ENCODE measurements at regions not wholly inside any gene's neighbourhood (a gene's known extent, or its start where the extent isn't known, plus 50 kb on each side); places are given as distances from the start of the nearest gene placed in this dataset.

GRCh38 chr18:70499218-70499691, 210.4 kb downstream of the SOCS6 start (continued):
- TF ChIP-seq ATF3 (CRISPR knock-in tag; conservative IDR thresholded peaks at IDR 0.05) = no peak
- TF ChIP-seq FOXP1 (CRISPR knock-in tag; IDR thresholded peaks at IDR 0.05; ENCODE audit: borderline replicate concordance) = no peak
- no peak for TF ChIP-seq ARID4B (CRISPR knock-in tag; IDR thresholded peaks at IDR 0.05; ENCODE audit: borderline replicate concordance)
- no peak for TF ChIP-seq CDX4 (CRISPR knock-in tag; IDR thresholded peaks at IDR 0.05; ENCODE audit: borderline replicate concordance)
- TF ChIP-seq ZNF416 (CRISPR knock-in tag; IDR thresholded peaks at IDR 0.05) = no peak

GRCh38 chr18:70496353-70497294, 207.8 kb downstream of the SOCS6 start:
- ATAC-seq = no peak
- CTCF ChIA-PET = interaction anchor here (0.6 kb wide), 1 partner anchor 1027 kb away, joined by 3 read pairs; no protein-coding TSS in a partner anchor
- no peak for DNase-seq (ENCODE audit: low spot score)
- H3K27me3 Mint-ChIP-seq (ENCODE audit: low read depth) = no peaks in the 10 kb centered on the region; the same call in 1 of the 2 replicates
- H3K27ac Mint-ChIP-seq = no peak overlapping the region
- no peaks in the 10 kb centered on the region for H3K4me1 Mint-ChIP-seq
- H3K36me3 Mint-ChIP-seq = peaks cover 13% of the 10 kb centered on the region
- H3K4me3 Mint-ChIP-seq = no peak overlapping the region
- POLR2A ChIA-PET = no interaction called here
- peaks cover 41% of the 10 kb centered on the region for H3K9me3 Mint-ChIP-seq
- TF ChIP-seq CDX4 (CRISPR knock-in tag; IDR thresholded peaks at IDR 0.05; ENCODE audit: borderline replicate concordance) (no peak), KAT7 (CRISPR knock-in tag; IDR thresholded peaks at IDR 0.05; ENCODE audit: borderline replicate concordance) (no peak), ZNF512 (CRISPR knock-in tag; IDR thresholded peaks at IDR 0.05; ENCODE audit: borderline replicate concordance) (no peak), ZNF219 (CRISPR knock-in tag; IDR thresholded peaks at IDR 0.05; ENCODE audit: borderline replicate concordance) (no peak), SMAD4 (CRISPR knock-in tag; IDR thresholded peaks at IDR 0.05) (no peak), CREM (CRISPR knock-in tag; IDR thresholded peaks at IDR 0.05) (no peak), TEAD4 (CRISPR knock-in tag; IDR thresholded peaks at IDR 0.05) (no peak), ZNF317 (CRISPR knock-in tag; IDR thresholded peaks at IDR 0.05; ENCODE audit: borderline replicate concordance, low read depth) (no peak), MXD4 (CRISPR knock-in tag; IDR thresholded peaks at IDR 0.05; ENCODE audit: borderline replicate concordance) (no peak), ZNF532 (CRISPR knock-in tag; IDR thresholded peaks at IDR 0.05; ENCODE audit: borderline replicate concordance) (no peak), E2F1 (CRISPR knock-in tag; IDR thresholded peaks at IDR 0.05) (no peak), TCF7 (CRISPR knock-in tag; IDR thresholded peaks at IDR 0.05; ENCODE audit: low read depth) (no peak)
